ENCODE measurements at regions not wholly inside any gene's neighbourhood (a gene's known extent, or its start where the extent isn't known, plus 50 kb on each side); places are given as distances from the start of the nearest gene placed in this dataset.

DNA sequence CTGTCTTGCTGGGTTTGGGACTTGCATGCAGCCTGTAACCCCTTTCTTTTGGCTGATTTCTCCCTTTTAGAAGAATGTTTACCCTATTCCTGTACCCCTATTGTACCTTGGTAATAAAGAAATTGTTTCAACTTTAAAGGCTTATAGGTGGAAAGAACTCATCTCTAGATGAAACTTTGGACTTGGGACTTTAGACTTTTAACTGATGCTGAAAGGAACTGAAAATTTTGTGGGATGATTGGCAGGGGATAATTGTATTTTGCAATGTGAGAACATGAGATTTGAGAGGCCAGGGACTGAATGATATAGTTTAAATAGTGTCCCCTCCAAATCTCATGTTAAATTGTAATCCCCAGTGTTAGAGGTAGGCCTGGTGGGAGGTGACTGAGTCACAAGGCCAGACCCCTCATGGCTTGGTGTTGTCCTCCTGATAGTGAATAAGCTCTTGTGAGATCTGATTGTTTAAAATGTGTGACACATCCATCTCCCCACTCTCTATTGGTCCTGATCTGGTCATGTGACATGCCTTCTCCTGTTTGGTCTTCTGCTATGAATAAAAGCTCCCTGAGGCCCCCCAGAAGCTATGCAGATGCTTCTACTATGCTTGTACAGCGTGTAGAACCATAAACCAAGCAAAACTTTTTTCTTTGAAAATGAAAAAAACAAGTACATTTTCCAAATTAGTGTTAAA is 1621.3 kb upstream of the B3GALT2 start:
- TF ChIP-seq CTCF (IDR thresholded peaks at IDR 0.05 in 2 of 3, conservative IDR thresholded peaks at IDR 0.05 in 1 of 3; ENCODE audit: borderline replicate concordance in 1 of 3, insufficient read depth in 1 of 3, low read depth in 2 of 3, low read length in 2 of 3), result no peak
- TF ChIP-seq POLR2A (IDR thresholded peaks at IDR 0.05; ENCODE audit: borderline replicate concordance, extremely low read depth, insufficient read depth, insufficient read length), result no peak
- TF ChIP-seq SP1 (IDR thresholded peaks at IDR 0.05; ENCODE audit: low read depth), result no peak
- no peak for TF ChIP-seq EZH2 (IDR thresholded peaks at IDR 0.05)
- TF ChIP-seq, protein P1, sequence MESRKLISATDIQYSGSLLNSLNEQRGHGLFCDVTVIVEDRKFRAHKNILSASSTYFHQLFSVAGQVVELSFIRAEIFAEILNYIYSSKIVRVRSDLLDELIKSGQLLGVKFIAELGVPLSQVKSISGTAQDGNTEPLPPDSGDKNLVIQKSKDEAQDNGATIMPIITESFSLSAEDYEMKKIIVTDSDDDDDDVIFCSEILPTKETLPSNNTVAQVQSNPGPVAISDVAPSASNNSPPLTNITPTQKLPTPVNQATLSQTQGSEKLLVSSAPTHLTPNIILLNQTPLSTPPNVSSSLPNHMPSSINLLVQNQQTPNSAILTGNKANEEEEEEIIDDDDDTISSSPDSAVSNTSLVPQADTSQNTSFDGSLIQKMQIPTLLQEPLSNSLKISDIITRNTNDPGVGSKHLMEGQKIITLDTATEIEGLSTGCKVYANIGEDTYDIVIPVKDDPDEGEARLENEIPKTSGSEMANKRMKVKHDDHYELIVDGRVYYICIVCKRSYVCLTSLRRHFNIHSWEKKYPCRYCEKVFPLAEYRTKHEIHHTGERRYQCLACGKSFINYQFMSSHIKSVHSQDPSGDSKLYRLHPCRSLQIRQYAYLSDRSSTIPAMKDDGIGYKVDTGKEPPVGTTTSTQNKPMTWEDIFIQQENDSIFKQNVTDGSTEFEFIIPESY (IDR thresholded peaks at IDR 0.05; ENCODE audit: extremely low read depth, insufficient replicate concordance, low read length), result no peak
- TF ChIP-seq POLR2AphosphoS5 (IDR thresholded peaks at IDR 0.05; ENCODE audit: low read depth, low read length), result no peak
- TF ChIP-seq CEBPB (IDR thresholded peaks at IDR 0.05; ENCODE audit: low read depth), result no peak
- TF ChIP-seq YY1 (IDR thresholded peaks at IDR 0.05; ENCODE audit: extremely low read depth, insufficient replicate concordance, low read depth, low read length), result no peak

Measured in HCT116 (cell line).